K562 (cell line): ENCODE measurements at regions not wholly inside any gene's neighbourhood (a gene's known extent, or its start where the extent isn't known, plus 50 kb on each side); places are given as distances from the start of the nearest gene placed in this dataset.

Experiments used
- ATAC-seq: fragments of 200-7000 bp; cut with Tn5 transposase; 3 replicates; pipeline ENCODE4 v1.9.1; 2020; ENCODE audit warnings: moderate library complexity
- BruUV-seq: library from RNA; stranded (reverse); fragments of 400-500 nt; replicated peaks from 2 replicates; lab custom pipeline; 2021; lab: Mats Ljungman, UMichigan
- CTCF ChIA-PET: fragments of 300-600 bp; formaldehyde crosslinking; extraction: SDS; loops from one replicate; lab custom pipeline; 2021; ENCODE audit warnings: low intra/inter-chr PET ratio; lab: Yijun Ruan, JAX
- POLR2A ChIA-PET: fragments of 300-600, 350-650 bp; sonication (Branson Sonifier 250); formaldehyde crosslinking; extraction: SDS; loops from one replicate; lab custom pipeline; 2021; ENCODE audit warnings: antibody characterized with exemption, inconsistent platforms; lab: Yijun Ruan, JAX
- DNase-seq, 4 experiments: peaks; one replicate each; pipeline versions ENCODE4 v3.0.0 to v3.0.0-alpha.2; 2011 to 2018; ENCODE audit warnings: low spot score in 3 of 4, mixed read lengths in 3 of 4; ENCODE audit errors: extremely low read depth in 1 of 4
- FAIRE-seq: peaks from 2 replicates; lab custom pipeline; 2011; peaks lifted over from hg19 to GRCh38; lab: Jason Lieb, UNC
- H2AFZ ChIP-seq: 2 replicates; pipeline ENCODE4 v1.6.0; 2011; ENCODE audit warnings: low read depth, low read length, control low read depth, inconsistent platforms
- H3K27ac ChIP-seq: fragments of 200-600 bp; 3 replicates; pipeline ENCODE4 v1.8.0; 2011; ENCODE audit warnings: low read depth, mild to moderate bottlenecking, control low read depth, inconsistent platforms, low read length, moderate library complexity, mixed read lengths; ENCODE audit errors: extremely low read depth
- H3K27me3 ChIP-seq, 2 experiments: fragments of 300-600 bp in 1 of 2; 2 replicates in 1 of 2; 3 replicates in 1 of 2; pipeline versions ENCODE4 v1.6.0 to v1.8.0; 2011; ENCODE audit warnings: inconsistent platforms in 2 of 2, low read length in 2 of 2, mild to moderate bottlenecking in 1 of 2, mixed read lengths in 1 of 2, moderate library complexity in 1 of 2; ENCODE audit not compliant: control insufficient read depth in 2 of 2, insufficient read depth in 2 of 2
- H3K36me3 ChIP-seq: fragments of 300-600 bp; 3 replicates; pipeline ENCODE4 v1.8.0; 2011; ENCODE audit warnings: mild to moderate bottlenecking, low read length, inconsistent platforms; ENCODE audit not compliant: control insufficient read depth, insufficient read depth
- H3K4me1 ChIP-seq, 2 experiments: fragments of 200-600 bp in 1 of 2; replicated peaks in 1 of 2; 2 replicates in 1 of 2; 3 replicates in 1 of 2; pipeline versions ENCODE4 v1.5.1 to v1.8.0; 2011; ENCODE audit warnings: inconsistent platforms in 2 of 2, low read length in 2 of 2, mild to moderate bottlenecking in 1 of 2, mixed read lengths in 1 of 2, moderate library complexity in 1 of 2; ENCODE audit not compliant: control insufficient read depth in 2 of 2, insufficient read depth in 2 of 2
- H3K4me2 ChIP-seq: 2 replicates; pipeline ENCODE4 v1.6.1; 2011; ENCODE audit warnings: low read length, control low read depth, inconsistent platforms, mixed read lengths; ENCODE audit not compliant: insufficient read depth
- H3K4me3 ChIP-seq: fragments of 200-600 bp; sonication (generic), shearing (Covaris generic); 2 replicates; pipeline ENCODE4 v1.5.1; 2016; ENCODE audit warnings: control low read depth, inconsistent platforms
- H3K79me2 ChIP-seq: fragments of 200-600 bp; 3 replicates; pipeline ENCODE4 v1.8.0; 2011; ENCODE audit warnings: low read length, inconsistent platforms; ENCODE audit not compliant: control insufficient read depth, insufficient read depth
- H3K9ac ChIP-seq, 2 experiments: 2 replicates each; pipeline versions ENCODE4 v1.6.0 to v1.6.1; 2011; ENCODE audit warnings: low read depth in 2 of 2, low read length in 2 of 2, control low read depth in 1 of 2, inconsistent platforms in 1 of 2, mild to moderate bottlenecking in 1 of 2, mixed read lengths in 1 of 2; ENCODE audit not compliant: insufficient read depth in 1 of 2
- H3K9me1 ChIP-seq: one replicate; pipeline ENCODE4 v1.6.0; 2011; ENCODE audit warnings: inconsistent platforms, mild to moderate bottlenecking, low read length, moderate library complexity; ENCODE audit not compliant: control insufficient read depth, insufficient read depth
- H3K9me3 ChIP-seq: replicated peaks from 2 replicates; pipeline ENCODE4 v1.5.1; 2011; ENCODE audit warnings: low read depth, low read length, inconsistent platforms; ENCODE audit not compliant: control insufficient read depth, insufficient read depth
- H4K20me1 ChIP-seq: replicated peaks from 2 replicates; pipeline ENCODE4 v1.6.1; 2011; ENCODE audit warnings: low read length, inconsistent platforms, mixed read lengths; ENCODE audit not compliant: control insufficient read depth, insufficient read depth
- CTCF ChIP-seq, 3 experiments: IDR thresholded peaks in 2 of 3; conservative IDR thresholded peaks in 1 of 3; 2 replicates each; pipeline ENCODE4 v1.5.1; 2011 to 2012; ENCODE audit warnings: low read length in 3 of 3, mild to moderate bottlenecking in 3 of 3, control low read depth in 2 of 3, improper control_type of control experiment in 1 of 3, inconsistent platforms in 1 of 3, low read depth in 1 of 3, mixed read lengths in 1 of 3, moderate library complexity in 1 of 3; ENCODE audit not compliant: insufficient read depth in 2 of 3
- GABPB2 ChIP-seq: fragments of 250-450 bp; sonication (Bioruptor Pico); conservative IDR thresholded peaks from 2 replicates; pipeline ENCODE4 v1.5.1; 2021; ENCODE audit warnings: mild to moderate bottlenecking
- MLLT1 ChIP-seq, 2 experiments: fragments of 450-650 bp; IDR thresholded peaks; 2 replicates each; pipeline ENCODE4 v1.6.1; 2016
- RAD21 ChIP-seq, 2 experiments: fragments of 250-450 bp in 1 of 2; fragments of 450-650 bp in 1 of 2; sonication (Bioruptor Pico) in 1 of 2; formaldehyde crosslinking in 1 of 2; IDR thresholded peaks in 1 of 2; conservative IDR thresholded peaks in 1 of 2; 2 replicates each; pipeline versions ENCODE4 v1.4.0 to v1.8.0; 2020 to 2022; ENCODE audit warnings: mild to moderate bottlenecking in 2 of 2, moderate library complexity in 1 of 2
- REST ChIP-seq, 2 experiments: fragments of 450-650 bp; formaldehyde crosslinking in 1 of 2; IDR thresholded peaks; 2 replicates each; pipeline versions ENCODE4 v1.4.0 to v1.6.1; 2014 to 2020; ENCODE audit warnings: mild to moderate bottlenecking in 2 of 2, borderline replicate concordance in 1 of 2, low read depth in 1 of 2
- WGBS: fragments of 100-300 bp; shearing (Covaris generic); methylation state at CpG from one replicate; pipeline ENCODE4 v1.1.6; 2016; ENCODE audit warnings: low coverage, mixed read lengths; ENCODE audit not compliant: insufficient coverage; ENCODE audit errors: missing lambda C conversion rate; 5-methylcytosine and 5-hydroxymethylcytosine counted together
- in situ Hi-C: fragments of 300-500 bp; cut with MboI; formaldehyde crosslinking; loops from 4 replicates; pipeline ENCODE4 v1.15.0; 2018; ENCODE audit warnings: inconsistent platforms, mixed read lengths
- intact Hi-C: fragments of 100-400 bp; cut with micrococcal nuclease; formaldehyde crosslinking; loops from 2 replicates; pipeline ENCODE4 v1.14.2; 2022

GRCh38 chr5:164224236-164224635 is 718.8 kb downstream of the MAT2B start:
- no peaks in the 10 kb centered on the region for H3K36me3 ChIP-seq
- no peak overlapping the region for H3K4me3 ChIP-seq
- no peaks in the 10 kb centered on the region for H4K20me1 ChIP-seq
- in situ Hi-C loops = no loop called here
- no peaks in the 10 kb centered on the region for H3K27me3 ChIP-seq
- no peaks in the 10 kb centered on the region; a peak in 1 of 5 replicates for H3K4me1 ChIP-seq
- TF ChIP-seq CTCF (IDR thresholded peaks at IDR 0.05 in 2 of 3, conservative IDR thresholded peaks at IDR 0.05 in 1 of 3; ENCODE audit: insufficient read depth in 2 of 3, low read depth in 1 of 3, low read length in 3 of 3) (peak in 1 of 3 experiments; percentile 45; a peak in 2 of 6 replicates), REST (IDR thresholded peaks at IDR 0.05; ENCODE audit: borderline replicate concordance) (peak; percentile 77), REST (CRISPR knock-in tag; IDR thresholded peaks at IDR 0.05; ENCODE audit: low read depth) (no peak), RAD21 (CRISPR knock-in tag; conservative IDR thresholded peaks at IDR 0.05 in 1 of 2, IDR thresholded peaks at IDR 0.05 in 1 of 2) (peak; percentile 32 to 34; a peak in 3 of 4 replicates), MLLT1 (IDR thresholded peaks at IDR 0.05) (no peak), GABPB2 (no peak)
- no TSS peak for BruUV-seq
- no peaks in the 10 kb centered on the region for H3K9me1 ChIP-seq
- ChIA-PET POLR2A (no interaction called here), CTCF (no interaction called here)
- 5% methylated on average over 2 of the region's 2 CpGs for WGBS
- H3K9me3 ChIP-seq = no peaks in the 10 kb centered on the region
- H3K4me2 ChIP-seq = no peak overlapping the region
- H3K27ac ChIP-seq = no peak overlapping the region
- DNase-seq (peak in 1 of 4 experiments; percentile 6), ATAC-seq (peak; percentile 61; the same call in 2 of the 3 replicates), FAIRE-seq (no peak)
- no peak overlapping the region for H3K9ac ChIP-seq
- no peaks in the 10 kb centered on the region for H3K79me2 ChIP-seq
- intact Hi-C loops = loop anchor here (1.0 to 5.0 kb wide), 4 partner anchors 198 to 672 kb away; no protein-coding TSS in a partner anchor
- no peak overlapping the region; the same call in 1 of the 2 replicates for H2AFZ ChIP-seq
